ENCODE measurements at regions not wholly inside any gene's neighbourhood (a gene's known extent, or its start where the extent isn't known, plus 50 kb on each side); places are given as distances from the start of the nearest gene placed in this dataset.

DNA sequence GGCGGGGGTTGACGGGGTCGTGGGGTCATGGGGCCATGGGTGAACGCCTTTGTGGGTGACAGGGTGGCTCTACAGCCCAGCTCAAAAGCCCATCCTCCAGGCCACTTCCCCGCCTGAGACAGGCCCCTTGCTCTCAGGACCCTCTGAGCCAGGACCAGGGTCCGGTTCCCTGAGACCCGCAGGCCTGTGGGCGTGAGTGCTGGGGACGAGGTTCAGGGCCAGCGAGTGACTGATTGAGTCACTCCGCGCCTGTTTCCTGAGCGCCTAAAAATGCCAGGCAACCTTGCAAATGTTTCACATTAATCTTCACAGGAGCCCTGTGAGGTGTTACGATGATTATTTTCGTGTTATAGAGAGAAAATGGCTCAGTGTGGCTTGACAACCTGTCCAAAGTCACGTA is 97.8 kb downstream of the ZNF674 start:
- H3K27ac ChIP-seq = peak overlapping the region in 20 of 21 experiments; percentile 18 to 91 (median 80)

GRCh38 chrX:46446727-46447378 is 98.4 kb downstream of the ZNF674 start:
- Histone ChIP-seq H3K4me3 (peak overlapping the region; percentile 46 to 66 (median 57)), H3K27ac (peak overlapping the region; percentile 50 to 91 (median 80))

More for the DNA sequence above, 97.8 kb downstream of the ZNF674 start:
- H3K4me3 ChIP-seq = peak overlapping the region; percentile 46 to 66 (median 57)

DNA sequence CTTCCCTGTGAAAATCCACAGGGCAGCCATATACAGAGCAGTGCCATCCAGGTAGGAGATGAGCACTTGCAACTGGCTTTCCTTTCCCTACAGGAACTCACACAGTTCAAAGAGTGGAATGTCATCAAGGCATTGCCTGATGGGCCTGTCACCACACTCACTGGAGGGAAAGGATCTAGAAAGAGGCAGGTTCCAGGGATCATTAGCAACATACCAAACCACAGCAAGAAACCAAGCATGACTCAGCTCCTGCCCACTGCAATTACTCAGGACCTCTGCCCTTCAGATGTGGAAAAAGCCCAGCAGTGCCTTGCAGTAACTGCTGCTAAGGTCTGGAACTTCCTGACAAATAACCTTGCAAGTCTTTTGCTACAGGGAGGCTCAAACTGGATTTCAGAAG is 101.2 kb downstream of the ZNF674 start:
- Histone ChIP-seq H3K4me3 (no peak overlapping the region), H3K27ac (no peak overlapping the region)

GRCh38 chrX:46436744-46437143 is 108.5 kb downstream of the ZNF674 start:
- H3K27ac ChIP-seq = no peak overlapping the region

GRCh38 chrX:46433892-46434291 is 111.3 kb downstream of the ZNF674 start:
- Histone ChIP-seq H3K27ac (no peak overlapping the region), H3K4me3 (no peak overlapping the region)

More at GRCh38 chrX:46436744-46437143, 108.5 kb downstream of the ZNF674 start:
- no peak overlapping the region for H3K4me3 ChIP-seq

DNA sequence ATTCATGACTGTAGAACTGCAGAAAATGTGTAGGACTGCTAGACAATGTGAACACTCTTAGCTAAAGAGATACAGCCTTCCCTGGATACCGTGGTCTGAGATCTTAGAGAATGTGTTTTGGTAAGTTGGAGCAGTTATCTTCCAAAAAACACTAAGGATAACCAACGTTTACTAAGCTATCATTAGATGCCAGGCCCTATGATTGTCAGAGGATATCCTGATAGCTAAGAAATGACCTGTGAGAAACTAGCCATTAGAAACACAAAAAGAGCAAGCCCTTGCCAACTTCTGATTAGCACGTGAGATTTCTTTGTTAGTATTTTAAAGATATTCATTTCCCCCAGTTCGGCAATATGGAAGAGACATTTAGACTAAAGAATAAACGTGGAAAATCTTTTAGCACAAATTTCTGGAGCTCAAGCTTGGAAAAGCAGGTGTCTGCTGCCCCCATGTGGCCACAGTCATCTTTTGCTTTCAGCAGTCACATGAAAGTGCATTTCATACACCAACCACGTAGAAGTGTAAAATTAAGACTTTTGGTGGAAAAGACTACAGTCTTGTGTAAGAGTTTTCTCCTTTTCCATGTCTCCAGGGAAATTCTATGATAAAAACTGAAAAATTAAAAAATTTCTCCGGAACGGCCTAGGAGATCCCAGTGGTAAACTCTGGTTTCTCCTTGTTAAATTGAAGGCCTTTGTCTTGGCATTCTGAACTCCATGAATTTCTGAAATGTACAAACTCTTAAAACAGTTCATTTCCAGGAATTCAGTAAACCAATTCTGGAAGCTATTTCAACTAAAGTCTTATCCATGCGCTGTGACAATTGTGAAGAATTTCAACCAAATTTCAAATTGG is 136.4 kb downstream of the ZNF674 start:
- Histone ChIP-seq H3K27ac (no peak overlapping the region), H3K4me3 (no peak overlapping the region)

- Histone ChIP-seq H3K27ac (no peak overlapping the region), H3K4me3 (no peak overlapping the region)
Observed at GRCh38 chrX:46407753-46408130, 137.5 kb downstream of the ZNF674 start.

DNA sequence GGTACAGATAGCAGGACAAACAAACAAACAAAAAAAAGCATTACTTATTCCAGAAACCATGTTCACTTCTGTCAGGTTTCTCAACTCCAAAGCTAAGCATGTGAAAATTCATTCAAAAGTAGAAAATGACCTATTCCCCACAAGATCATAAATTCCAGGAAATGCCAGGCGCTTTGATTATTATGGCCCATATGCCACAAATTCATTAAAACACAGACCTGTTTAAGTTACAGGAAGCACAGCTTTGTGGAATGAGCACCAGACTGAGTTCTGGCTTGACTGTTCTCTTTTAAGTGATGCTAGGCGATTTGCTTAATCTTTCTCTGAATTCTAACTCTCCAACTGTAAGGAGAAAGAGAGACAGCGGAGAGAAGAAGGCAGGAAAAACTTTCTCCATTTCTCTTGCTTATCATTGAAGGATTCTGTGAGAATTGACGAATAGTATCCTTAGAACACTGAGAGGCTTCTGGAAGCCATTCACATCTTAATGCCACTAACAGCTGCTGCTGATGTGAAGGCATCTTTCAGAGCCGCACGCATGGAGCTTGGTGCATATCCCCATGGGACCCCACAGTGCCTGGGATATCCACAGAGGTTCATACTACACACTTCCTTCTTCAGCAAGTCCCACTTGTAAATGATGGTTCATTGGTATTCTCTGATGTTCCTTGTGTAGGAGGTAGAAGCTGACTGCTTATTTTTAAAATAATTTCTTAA is 138.0 kb downstream of the ZNF674 start:
- H3K4me3 ChIP-seq = no peak overlapping the region

GRCh38 chrX:46404774-46405173 is 140.4 kb downstream of the ZNF674 start:
- Histone ChIP-seq H3K27ac (no peak overlapping the region), H3K4me3 (no peak overlapping the region)

More for the DNA sequence above, 138.0 kb downstream of the ZNF674 start:
- H3K27ac ChIP-seq = no peak overlapping the region

DNA sequence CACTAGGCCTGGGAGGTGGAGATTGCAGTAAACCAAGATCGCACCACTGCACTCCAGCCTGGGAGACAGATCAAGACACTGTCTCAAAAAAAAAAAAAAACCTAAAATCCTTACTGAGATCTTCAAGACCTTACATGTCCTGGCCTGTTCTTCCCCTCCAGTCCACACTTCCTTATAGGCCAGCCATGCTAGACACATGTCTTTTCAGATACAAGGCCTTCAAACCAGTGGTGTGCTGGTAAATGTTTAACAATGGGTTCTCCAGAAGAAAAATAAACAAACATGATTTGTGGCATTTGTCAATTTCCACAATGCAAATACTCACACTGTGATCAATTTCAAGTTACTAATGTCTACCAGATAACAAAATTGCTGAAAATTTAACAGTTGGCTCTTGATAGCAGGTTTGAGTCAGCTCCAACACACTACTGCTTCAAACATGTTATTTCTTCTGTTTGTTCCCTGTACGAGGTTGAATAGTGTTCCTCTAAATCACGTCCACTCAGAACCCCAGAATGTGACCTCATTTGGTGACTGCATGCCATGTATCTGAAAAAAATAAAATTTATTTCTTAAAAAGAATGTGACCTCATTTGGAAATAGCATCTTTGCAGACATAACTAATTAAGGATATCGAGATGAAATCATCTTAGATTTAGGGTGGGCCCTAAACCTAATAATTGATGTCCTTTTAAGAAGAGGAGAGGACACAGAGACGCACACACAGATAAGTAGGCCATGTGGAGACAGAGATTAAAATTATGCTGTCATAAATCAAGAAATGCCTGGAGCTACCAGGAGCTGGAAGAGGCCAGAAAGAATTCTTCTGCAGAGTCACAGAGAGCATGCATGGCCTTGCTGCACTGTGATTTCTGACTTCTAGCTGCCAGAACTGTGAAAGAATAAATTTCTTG is 144.4 kb downstream of the ZNF674 start:
- Histone ChIP-seq H3K4me3 (no peak overlapping the region), H3K27ac (no peak overlapping the region)

DNA sequence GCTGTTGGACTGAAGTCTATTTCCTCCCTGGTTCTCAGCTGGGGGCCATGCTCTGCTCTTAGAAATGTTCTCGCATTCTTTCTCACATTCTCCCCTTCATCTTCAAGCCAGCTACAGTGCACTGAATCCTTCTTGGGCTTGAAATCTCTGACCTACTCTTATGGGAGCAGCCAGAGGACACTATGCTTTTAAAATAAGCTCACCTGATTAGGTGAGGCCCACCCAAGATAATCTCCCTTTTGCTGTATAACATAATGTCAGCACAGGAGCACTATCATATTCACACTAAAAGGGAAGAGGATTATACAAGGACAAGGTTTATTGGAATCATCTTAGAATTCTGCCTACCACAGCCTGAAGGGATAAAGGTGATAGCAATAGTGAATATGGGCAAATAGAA is 146.3 kb downstream of the ZNF674 start:
- Histone ChIP-seq H3K27ac (no peak overlapping the region), H3K4me3 (no peak overlapping the region)

DNA sequence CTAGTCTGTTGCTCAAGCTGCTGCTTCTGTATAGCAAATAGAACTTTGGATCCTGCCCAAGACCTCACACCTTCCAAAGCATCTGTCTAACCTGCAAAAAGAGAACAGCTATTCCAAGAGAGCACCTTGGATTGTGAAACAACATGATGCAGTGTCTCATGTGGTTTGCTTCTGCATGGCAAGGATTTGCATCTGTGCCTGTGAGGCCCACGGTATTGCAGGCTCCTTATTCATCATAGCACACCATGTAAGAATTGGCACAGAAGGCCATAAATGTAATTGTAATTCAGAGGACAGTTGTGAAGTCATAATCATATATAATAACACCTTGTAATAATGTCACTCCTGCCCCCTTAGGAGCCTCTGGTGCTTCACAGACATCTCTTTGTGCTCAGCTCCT is 147.1 kb downstream of the ZNF674 start:
- Histone ChIP-seq H3K27ac (no peak overlapping the region), H3K4me3 (no peak overlapping the region)

DNA sequence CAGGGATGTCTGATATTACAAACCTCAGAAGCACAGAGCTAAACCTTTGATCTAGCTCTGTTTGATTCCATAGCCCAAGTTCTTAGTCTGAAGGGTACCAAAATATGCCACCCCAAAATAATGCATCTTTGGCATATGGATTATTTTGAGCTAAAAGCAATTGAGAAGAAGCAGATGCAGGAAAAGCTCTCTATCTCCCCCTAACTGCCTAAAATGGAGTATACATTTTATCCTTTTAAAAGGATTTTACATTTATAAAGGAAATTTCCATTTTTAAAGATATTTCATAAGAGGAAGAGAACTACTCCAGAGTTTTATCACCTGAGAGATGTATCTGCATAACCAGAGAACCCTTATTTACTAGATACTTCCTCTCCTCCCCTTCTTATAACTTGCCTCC is 158.7 kb downstream of the ZNF674 start:
- H3K27ac ChIP-seq = no peak overlapping the region
- no peak overlapping the region for H3K4me3 ChIP-seq

GRCh38 chrX:46383006-46383405 is 162.2 kb downstream of the ZNF674 start:
- Histone ChIP-seq H3K4me3 (no peak overlapping the region), H3K27ac (no peak overlapping the region)

GRCh38 chrX:46382595-46382994 is 162.6 kb downstream of the ZNF674 start:
- Histone ChIP-seq H3K27ac (no peak overlapping the region), H3K4me3 (no peak overlapping the region)

GRCh38 chrX:46381630-46382029 is 163.6 kb downstream of the ZNF674 start:
- Histone ChIP-seq H3K27ac (no peak overlapping the region), H3K4me3 (no peak overlapping the region)

- no peak overlapping the region for H3K4me3 ChIP-seq
- no peak overlapping the region for H3K27ac ChIP-seq
Observed at GRCh38 chrX:46380148-46380752, 165.0 kb downstream of the ZNF674 start.

DNA sequence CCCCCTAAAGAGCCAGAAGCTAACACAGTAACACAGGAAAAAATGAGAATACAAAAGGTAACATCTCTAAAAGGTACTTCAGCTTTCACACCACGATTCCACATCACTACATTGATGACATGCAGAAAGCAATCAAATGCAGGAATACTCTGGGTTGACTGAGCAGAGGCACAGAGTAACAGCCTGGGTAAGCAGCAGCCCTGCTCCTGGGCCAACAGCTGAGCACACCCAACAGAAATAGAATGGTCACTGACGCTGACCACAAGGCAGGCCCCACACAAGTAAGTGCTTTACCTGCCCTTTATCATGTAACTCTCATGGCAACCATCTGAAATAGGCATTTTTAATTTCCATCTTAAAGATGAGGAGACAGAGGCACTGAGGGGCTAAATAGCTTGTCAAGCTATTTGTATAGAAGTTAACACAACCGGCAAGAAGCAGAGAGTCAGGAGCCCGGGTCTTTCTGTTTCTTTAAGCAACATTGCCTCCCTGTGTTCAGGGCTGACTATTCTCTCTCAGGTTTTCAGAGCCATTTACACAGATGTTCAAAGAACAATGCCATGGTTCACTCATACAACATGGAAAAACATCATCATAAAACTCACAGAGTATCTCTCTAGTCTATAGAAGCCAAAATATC is 168.9 kb downstream of the ZNF674 start:
- Histone ChIP-seq H3K27ac (no peak overlapping the region), H3K4me3 (no peak overlapping the region)

- Histone ChIP-seq H3K27ac (no peak overlapping the region), H3K4me3 (no peak overlapping the region)
Observed at GRCh38 chrX:46375831-46376230, 169.4 kb downstream of the ZNF674 start.

All from skin epidermis (tissue), 12 donors.